ENCODE measurements at regions not wholly inside any gene's neighbourhood (a gene's known extent, or its start where the extent isn't known, plus 50 kb on each side); places are given as distances from the start of the nearest gene placed in this dataset.
"Not testable (repeated sequence)": the region's sequence is repeated elsewhere in the genome, so short reads cannot be mapped to it uniquely, and the experiment has no call there.

GRCh38 chr15:24211742-24212476, 463.7 kb upstream of the NPAP1 start:
- H3K4me3 ChIP-seq; intact Hi-C loops (cut with DNase I); ATAC-seq; H3K4me1 ChIP-seq; DNase-seq; H3K27ac ChIP-seq; H3K9me3 ChIP-seq; H3K36me3 ChIP-seq (replicated peaks in 1 of 2; ENCODE audit: insufficient read depth in 1 of 2, low read depth in 2 of 2); H3K27me3 ChIP-seq: not testable (repeated sequence)
- WGBS, 2 donors: 62 to 73% methylated on average over 4 to 6 of the region's 6 CpGs

- Histone ChIP-seq H3K4me3 (no peak overlapping the region), H3K27me3 (no peaks in the 10 kb centered on the region), H3K36me3 (replicated peaks in 1 of 2; ENCODE audit: insufficient read depth in 1 of 2, low read depth in 2 of 2) (no peaks in the 10 kb centered on the region), H3K9me3 (peaks cover 0 to 1% (median 0%) of the 10 kb centered on the region in 3 donors), H3K27ac (no peak overlapping the region), H3K4me1 (no peaks in the 10 kb centered on the region)
- TF ChIP-seq POLR2A (IDR thresholded peaks at IDR 0.05): no peak
- TF ChIP-seq CTCF (IDR thresholded peaks at IDR 0.05): no peak
- no peak for ATAC-seq
- no peak for DNase-seq
- 79 to 87% methylated on average over 7 of the region's 7 CpGs for WGBS, 2 donors
- intact Hi-C loops (cut with DNase I): no loop called here
Measured at GRCh38 chr15:24223739-24224138, 451.8 kb upstream of the NPAP1 start.

GRCh38 chr15:24224161-24224560, 451.4 kb upstream of the NPAP1 start:
- ATAC-seq (no peak), DNase-seq (no peak)
- Histone ChIP-seq H3K27me3 (no peaks in the 10 kb centered on the region), H3K9me3 (peaks cover 0 to 6% (median 0%) of the 10 kb centered on the region in 3 donors), H3K4me3 (no peak overlapping the region), H3K4me1 (no peaks in the 10 kb centered on the region), H3K36me3 (replicated peaks in 1 of 2; ENCODE audit: insufficient read depth in 1 of 2, low read depth in 2 of 2) (no peaks in the 10 kb centered on the region), H3K27ac (no peak overlapping the region)
- no peak for TF ChIP-seq CTCF (IDR thresholded peaks at IDR 0.05)
- no peak for TF ChIP-seq POLR2A (IDR thresholded peaks at IDR 0.05)
- intact Hi-C loops (cut with DNase I): no loop called here
- 64 to 75% methylated on average over 1 of the region's 1 CpG for WGBS, 2 donors

- H3K27ac ChIP-seq; ATAC-seq; H3K9me3 ChIP-seq; H3K4me3 ChIP-seq; intact Hi-C loops (cut with DNase I); H3K27me3 ChIP-seq; H3K36me3 ChIP-seq (replicated peaks in 1 of 2; ENCODE audit: insufficient read depth in 1 of 2, low read depth in 2 of 2); H3K4me1 ChIP-seq; DNase-seq: not testable (repeated sequence)
- 77 to 84% methylated on average over 7 of the region's 7 CpGs for WGBS, 2 donors
Measured at GRCh38 chr15:24228922-24229321, 446.7 kb upstream of the NPAP1 start.

GRCh38 chr15:24233134-24233533, 442.4 kb upstream of the NPAP1 start:
- WGBS, 2 donors: 26 to 29% methylated on average over 3 of the region's 3 CpGs
- H3K27me3 ChIP-seq; H3K4me3 ChIP-seq; H3K4me1 ChIP-seq; H3K27ac ChIP-seq; ATAC-seq; intact Hi-C loops (cut with DNase I); H3K9me3 ChIP-seq; H3K36me3 ChIP-seq (replicated peaks in 1 of 2; ENCODE audit: insufficient read depth in 1 of 2, low read depth in 2 of 2): not testable (repeated sequence)
- DNase-seq: peak; percentile 48 to 65 (median 56)

- WGBS, 2 donors: 83 to 85% methylated on average over 2 to 5 of the region's 5 CpGs
- H3K4me3 ChIP-seq; DNase-seq; ATAC-seq; H3K36me3 ChIP-seq (replicated peaks in 1 of 2; ENCODE audit: insufficient read depth in 1 of 2, low read depth in 2 of 2); H3K27ac ChIP-seq; H3K27me3 ChIP-seq; H3K4me1 ChIP-seq; intact Hi-C loops (cut with DNase I); H3K9me3 ChIP-seq: not testable (repeated sequence)
Measured at GRCh38 chr15:24240580-24240979, 435.0 kb upstream of the NPAP1 start.

GRCh38 chr15:24259106-24259505, 416.5 kb upstream of the NPAP1 start:
- H3K9me3 ChIP-seq; intact Hi-C loops (cut with DNase I); DNase-seq; H3K4me3 ChIP-seq; H3K4me1 ChIP-seq; ATAC-seq; H3K36me3 ChIP-seq (replicated peaks in 1 of 2; ENCODE audit: insufficient read depth in 1 of 2, low read depth in 2 of 2); H3K27me3 ChIP-seq; H3K27ac ChIP-seq: not testable (repeated sequence)
- WGBS, 2 donors: 45 to 55% methylated on average over 3 of the region's 3 CpGs

GRCh38 chr15:24260407-24260806, 415.2 kb upstream of the NPAP1 start:
- ATAC-seq; H3K27ac ChIP-seq; DNase-seq; intact Hi-C loops (cut with DNase I); H3K27me3 ChIP-seq; H3K36me3 ChIP-seq (replicated peaks in 1 of 2; ENCODE audit: insufficient read depth in 1 of 2, low read depth in 2 of 2); H3K4me1 ChIP-seq; H3K9me3 ChIP-seq; H3K4me3 ChIP-seq: not testable (repeated sequence)
- 74 to 84% methylated on average over 3 to 9 of the region's 10 CpGs for WGBS, 2 donors

- H3K4me1 ChIP-seq; H3K27me3 ChIP-seq; DNase-seq; intact Hi-C loops (cut with DNase I); H3K9me3 ChIP-seq; ATAC-seq; H3K36me3 ChIP-seq (replicated peaks in 1 of 2; ENCODE audit: insufficient read depth in 1 of 2, low read depth in 2 of 2); H3K27ac ChIP-seq; H3K4me3 ChIP-seq: not testable (repeated sequence)
- 37% methylated on average over 17 of the region's 25 CpGs; no CpG with 5 or more reads in 1 of the 2 donors for WGBS, 2 donors
Measured at GRCh38 chr15:24260854-24261253, 414.7 kb upstream of the NPAP1 start.

GRCh38 chr15:24268536-24269165, 406.9 kb upstream of the NPAP1 start:
- H3K9me3 ChIP-seq; H3K4me3 ChIP-seq; H3K36me3 ChIP-seq (replicated peaks in 1 of 2; ENCODE audit: insufficient read depth in 1 of 2, low read depth in 2 of 2); intact Hi-C loops (cut with DNase I); DNase-seq; H3K27me3 ChIP-seq: not testable (repeated sequence)
- peak; percentile 4 for ATAC-seq
- H3K27ac ChIP-seq: peak overlapping the region in 3 of 4 donors; percentile 6 to 70 (median 37)
- peaks cover 34% of the 10 kb centered on the region for H3K4me1 ChIP-seq
- WGBS, 2 donors: 63 to 66% methylated on average over 7 of the region's 7 CpGs

Measured in body of pancreas (tissue), 4 donors.